GM12878 (cell line): ENCODE measurements at regions not wholly inside any gene's neighbourhood (a gene's known extent, or its start where the extent isn't known, plus 50 kb on each side); places are given as distances from the start of the nearest gene placed in this dataset.

Experiments used
- ATAC-seq: fragments of 200-7000 bp; cut with Tn5 transposase; 3 replicates; pipeline ENCODE4 v1.9.1; 2020; ENCODE audit warnings: mild to moderate bottlenecking, moderate library complexity
- BruUV-seq: library from RNA; stranded (reverse); fragments of 400-500 nt; replicated peaks from 2 replicates; lab custom pipeline; 2021; lab: Mats Ljungman, UMichigan
- CTCF ChIA-PET: fragments of 300-600 bp; sonication (Branson Sonifier 250); formaldehyde crosslinking; extraction: SDS; loops from one replicate; lab custom pipeline; 2021; ENCODE audit warnings: inconsistent platforms; lab: Yijun Ruan, JAX
- POLR2A ChIA-PET: fragments of 350-600 bp; formaldehyde crosslinking; extraction: SDS; loops from one replicate; lab custom pipeline; 2021; ENCODE audit warnings: inconsistent platforms; lab: Charles Lee
- RAD21 ChIA-PET: fragments of 300-600 bp; sonication (Branson Sonifier 250); formaldehyde crosslinking; loops from one replicate; lab custom pipeline; 2023; ENCODE audit warnings: antibody characterized with exemption; ENCODE audit not compliant: unreplicated experiment; lab: Charles Lee
- SMC1A ChIA-PET: fragments of 300-600 bp; sonication (Branson Sonifier 250); formaldehyde crosslinking; loops from one replicate; lab custom pipeline; 2023; ENCODE audit not compliant: unreplicated experiment, uncharacterized antibody; lab: Charles Lee
- DNase-seq: peaks from one replicate; pipeline ENCODE4 v3.0.0-alpha.2; 2011; ENCODE audit warnings: low read depth, low spot score
- FAIRE-seq: peaks from 3 replicates; lab custom pipeline; 2011; peaks lifted over from hg19 to GRCh38; lab: Jason Lieb, UNC
- H2AFZ ChIP-seq: 2 replicates; pipeline ENCODE4 v1.6.0; 2011; ENCODE audit warnings: low read depth, low read length, control low read depth; ENCODE audit not compliant: control insufficient read depth
- H3K27ac ChIP-seq: 2 replicates; pipeline ENCODE4 v1.5.1; 2011; ENCODE audit warnings: control low read depth; ENCODE audit not compliant: control insufficient read depth, insufficient read depth
- H3K27me3 ChIP-seq, 2 experiments: replicated peaks in 1 of 2; 2 replicates each; pipeline versions ENCODE4 v1.6.0 to v1.6.1; 2011; ENCODE audit warnings: low read length in 1 of 2; ENCODE audit not compliant: control insufficient read depth in 2 of 2, insufficient read depth in 2 of 2
- H3K36me3 ChIP-seq, 2 experiments: 2 replicates each; pipeline ENCODE4 v1.5.1; 2011; ENCODE audit warnings: low read length in 1 of 2; ENCODE audit not compliant: control insufficient read depth in 2 of 2, insufficient read depth in 2 of 2
- H3K4me1 ChIP-seq: 2 replicates; pipeline ENCODE4 v1.6.1; 2011; ENCODE audit warnings: mild to moderate bottlenecking, low read length, moderate library complexity, mixed read lengths; ENCODE audit not compliant: control insufficient read depth, insufficient read depth
- H3K4me2 ChIP-seq: 2 replicates; pipeline ENCODE4 v1.6.0; 2011; ENCODE audit warnings: control low read depth; ENCODE audit not compliant: control insufficient read depth, insufficient read depth
- H3K4me3 ChIP-seq: fragments of 200-600 bp; sonication (generic); 2 replicates; pipeline ENCODE4 v1.5.1; 2016
- H3K79me2 ChIP-seq: 2 replicates; pipeline ENCODE4 v1.6.0; 2011; ENCODE audit warnings: low read length; ENCODE audit not compliant: control insufficient read depth, insufficient read depth
- H3K9ac ChIP-seq: 2 replicates; pipeline ENCODE4 v1.8.0; 2011; ENCODE audit warnings: low read length, control low read depth, mixed read lengths; ENCODE audit not compliant: control insufficient read depth, insufficient read depth
- H3K9me3 ChIP-seq: replicated peaks from 3 replicates; pipeline ENCODE4 v1.5.1; 2011; ENCODE audit warnings: mild to moderate bottlenecking, low read length; ENCODE audit not compliant: control insufficient read depth, insufficient read depth
- H4K20me1 ChIP-seq: 2 replicates; pipeline ENCODE4 v1.6.0; 2011; ENCODE audit not compliant: control insufficient read depth, insufficient read depth
- ETV6 ChIP-seq, 2 experiments: fragments of 450-650 bp in 1 of 2; IDR thresholded peaks in 1 of 2; conservative IDR thresholded peaks in 1 of 2; 2 replicates each; pipeline ENCODE4 v1.6.1; 2014; ENCODE audit warnings: antibody characterized with exemption in 1 of 2, borderline replicate concordance in 1 of 2, low read depth in 1 of 2, mild to moderate bottlenecking in 1 of 2, moderate library complexity in 1 of 2
- IRF4 ChIP-seq: IDR thresholded peaks from 2 replicates; pipeline ENCODE4 v1.6.1; 2011; ENCODE audit warnings: low read depth, low read length
- JUNB ChIP-seq: IDR thresholded peaks from 2 replicates; pipeline ENCODE4 v1.6.1; 2016; ENCODE audit warnings: antibody characterized with exemption, mild to moderate bottlenecking
- MYB ChIP-seq: fragments of 150-350 bp; IDR thresholded peaks from 2 replicates; pipeline ENCODE4 v1.6.1; 2014; ENCODE audit warnings: mild to moderate bottlenecking, low read depth, low read length, borderline replicate concordance
- PML ChIP-seq: IDR thresholded peaks from 2 replicates; pipeline ENCODE4 v1.6.1; 2012; ENCODE audit warnings: low read length, inconsistent platforms
- POLR2AphosphoS2 ChIP-seq: IDR thresholded peaks from 2 replicates; pipeline ENCODE4 v1.6.1; 2011; ENCODE audit warnings: low read depth, mild to moderate bottlenecking, low read length, improper control_type of control experiment, moderate library complexity
- RAD51 ChIP-seq: fragments of 450-650 bp; IDR thresholded peaks from 2 replicates; pipeline ENCODE4 v1.6.1; 2016; ENCODE audit warnings: moderate library complexity, mild to moderate bottlenecking, inconsistent platforms
- RUNX3 ChIP-seq: IDR thresholded peaks from 2 replicates; pipeline ENCODE4 v1.6.1; 2012; ENCODE audit warnings: low read length, inconsistent platforms
- SMAD5 ChIP-seq: IDR thresholded peaks from 2 replicates; pipeline ENCODE4 v1.6.1; 2016; ENCODE audit warnings: antibody characterized with exemption, low read depth
- SMC3 ChIP-seq: IDR thresholded peaks from 2 replicates; pipeline ENCODE4 v1.6.1; 2011; ENCODE audit warnings: low read length, improper control_type of control experiment, borderline replicate concordance
- SRF ChIP-seq, 2 experiments: IDR thresholded peaks; 2 replicates each; pipeline ENCODE4 v1.6.1; 2011; ENCODE audit warnings: low read depth in 2 of 2, low read length in 2 of 2, mild to moderate bottlenecking in 1 of 2, moderate library complexity in 1 of 2
- STAT3 ChIP-seq: IDR thresholded peaks from 2 replicates; pipeline ENCODE4 v1.6.1; 2011; ENCODE audit warnings: low read depth, low read length, improper control_type of control experiment
- TCF7 ChIP-seq: IDR thresholded peaks from 2 replicates; pipeline ENCODE4 v1.6.1; 2014; ENCODE audit warnings: antibody characterized with exemption, borderline replicate concordance
- WRNIP1 ChIP-seq: IDR thresholded peaks from 2 replicates; pipeline ENCODE4 v1.6.1; 2011; ENCODE audit warnings: low read depth, low read length, improper control_type of control experiment, borderline replicate concordance
- ZSCAN29 ChIP-seq: fragments of 450-650 bp; IDR thresholded peaks from 2 replicates; pipeline ENCODE4 v1.6.1; 2017; ENCODE audit warnings: mild to moderate bottlenecking, moderate library complexity
- WGBS: methylation state at CpG from one replicate; pipeline ENCODE4 v1.1.6; 2016; ENCODE audit warnings: low lambda C conversion rate; ENCODE audit not compliant: insufficient replicate concordance, insufficient coverage; ENCODE audit errors: missing lambda C conversion rate; 5-methylcytosine and 5-hydroxymethylcytosine counted together
- in situ Hi-C: fragments of 300-500 bp; cut with MboI; formaldehyde crosslinking; loops from 9 replicates; pipeline ENCODE4 v1.14.3; 2018; ENCODE audit warnings: mixed read lengths
- intact Hi-C: fragments of 100-400 bp; cut with micrococcal nuclease; formaldehyde crosslinking; loops from one replicate; pipeline ENCODE4 v1.14.2; 2022; ENCODE audit not compliant: unreplicated experiment
- TF ChIP-seq, protein P1 (sequence below): fragments of 450-650 bp; conservative IDR thresholded peaks from 2 replicates; pipeline ENCODE4 v1.6.1; 2017; ENCODE audit warnings: mild to moderate bottlenecking, moderate library complexity
- TF ChIP-seq, protein P2 (sequence below): IDR thresholded peaks from 2 replicates; pipeline ENCODE4 v1.6.1; 2012; ENCODE audit warnings: low read depth, low read length, improper control_type of control experiment

DNA sequence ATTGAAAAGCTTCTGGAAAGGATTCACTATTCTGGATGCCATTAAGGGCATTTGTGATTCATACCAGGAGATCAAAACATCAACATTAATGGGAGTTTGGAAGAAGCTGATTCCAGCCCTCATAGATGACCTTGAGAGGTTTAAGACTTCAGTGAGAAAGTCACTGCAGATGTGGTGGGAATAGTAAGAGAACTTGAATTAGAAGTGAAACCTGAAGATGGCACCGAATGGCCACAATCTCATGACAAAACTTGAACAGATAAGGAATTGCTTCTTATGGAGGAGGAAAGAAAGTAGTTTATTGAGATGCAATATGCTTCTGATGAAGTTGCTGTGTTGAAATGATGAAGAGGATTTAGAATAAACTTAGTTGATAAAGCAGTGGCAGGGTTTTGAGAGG lies 254.6 kb upstream of the SLC24A2 start:
- WGBS = 39% methylated on average over 1 of the region's 1 CpG
- peak overlapping the region; percentile 30; the same call in 1 of the 2 replicates for H3K4me3 ChIP-seq
- POLR2A ChIA-PET = no interaction called here
- H3K27me3 ChIP-seq = no peaks in the 10 kb centered on the region
- CTCF ChIA-PET = no interaction called here
- in situ Hi-C loops (no loop called here), intact Hi-C loops (loop anchor here (2.0 to 5.0 kb wide), 2 partner anchors 45 to 116 kb away; no protein-coding TSS in a partner anchor)
- H3K9ac ChIP-seq = no peak overlapping the region
- DNase-seq (no peak), FAIRE-seq (no peak), ATAC-seq (peak; percentile 47)
- SMC1A ChIA-PET = interaction anchor here (1.2 to 1.3 kb wide), 2 partner anchors 43 to 312 kb away, joined by 3 to 7 read pairs; no protein-coding TSS in a partner anchor
- peak overlapping the region; percentile 67 for H3K4me2 ChIP-seq
- peak overlapping the region; percentile 66 for H2AFZ ChIP-seq
- BruUV-seq = no TSS peak
- H3K9me3 ChIP-seq = no peaks in the 10 kb centered on the region
- no peak for TF ChIP-seq ETV6 (conservative IDR thresholded peaks at IDR 0.05 in 1 of 2, IDR thresholded peaks at IDR 0.05 in 1 of 2; ENCODE audit: borderline replicate concordance in 1 of 2, low read depth in 1 of 2)
- no peak for TF ChIP-seq TCF7
- TF ChIP-seq MYB = no peak
- peak; percentile 88 for TF ChIP-seq IRF4
- no peaks in the 10 kb centered on the region for H4K20me1 ChIP-seq
- peaks cover 4% of the 10 kb centered on the region; the same call in 1 of the 2 replicates for H3K4me1 ChIP-seq
- H3K36me3 ChIP-seq = no peaks in the 10 kb centered on the region
- no peak overlapping the region for H3K27ac ChIP-seq
- H3K79me2 ChIP-seq = no peaks in the 10 kb centered on the region
- RAD21 ChIA-PET = no interaction called here

DNA sequence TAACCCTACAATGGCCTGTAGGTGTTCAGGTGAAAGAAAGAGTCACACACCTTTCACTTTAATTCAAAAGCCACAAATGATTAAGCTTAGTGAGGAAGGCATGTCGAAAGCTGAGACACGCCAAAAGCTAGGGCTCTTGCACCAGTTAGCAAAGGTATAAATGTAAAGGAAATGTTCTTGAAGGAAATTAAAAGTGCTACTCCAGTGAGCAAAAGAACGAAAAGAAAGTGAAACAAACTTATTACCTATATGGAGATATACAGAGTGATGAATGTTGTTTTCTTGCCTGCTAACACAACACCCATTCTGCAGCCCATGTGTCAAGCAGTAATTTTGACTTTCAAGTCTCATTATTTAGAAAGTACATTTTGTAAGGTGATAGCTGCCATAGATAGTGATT lies 254.2 kb upstream of the SLC24A2 start:
- peak; percentile 47 for FAIRE-seq
- H2AFZ ChIP-seq = peak overlapping the region; percentile 66
- ChIA-PET POLR2A (no interaction called here), RAD21 (no interaction called here), CTCF (no interaction called here), SMC1A (interaction anchor here (1.2 to 1.3 kb wide), 2 partner anchors 43 to 312 kb away, joined by 3 to 7 read pairs; no protein-coding TSS in a partner anchor)
- DNase-seq = no peak
- H3K9ac ChIP-seq = no peak overlapping the region
- H3K4me1 ChIP-seq = peaks cover 4% of the 10 kb centered on the region; the same call in 1 of the 2 replicates
- H3K79me2 ChIP-seq = no peaks in the 10 kb centered on the region
- 0% methylated on average over 3 of the region's 3 CpGs for WGBS
- ATAC-seq = peak; percentile 80
- no peak overlapping the region for H3K27ac ChIP-seq
- in situ Hi-C loops = no loop called here
- no peaks in the 10 kb centered on the region for H3K9me3 ChIP-seq
- BruUV-seq = no TSS peak
- H3K36me3 ChIP-seq = no peaks in the 10 kb centered on the region
- peak overlapping the region; percentile 30; the same call in 1 of the 2 replicates for H3K4me3 ChIP-seq
- H3K27me3 ChIP-seq = no peaks in the 10 kb centered on the region
- no peaks in the 10 kb centered on the region for H4K20me1 ChIP-seq
- peak overlapping the region; percentile 67 for H3K4me2 ChIP-seq
- intact Hi-C loops = loop anchor here (2.0 to 5.0 kb wide), 2 partner anchors 44 to 116 kb away; no protein-coding TSS in a partner anchor
- TF ChIP-seq POLR2AphosphoS2 (no peak), JUNB (no peak), RAD51 (no peak), STAT3 (no peak), WRNIP1 (no peak), SRF (IDR thresholded peaks at IDR 0.05; ENCODE audit: low read depth in 2 of 2, low read length in 2 of 2) (no peak), PML (no peak), SMAD5 (no peak), ZSCAN29 (no peak), RUNX3 (no peak), SMC3 (no peak)
- TF ChIP-seq, protein P1, sequence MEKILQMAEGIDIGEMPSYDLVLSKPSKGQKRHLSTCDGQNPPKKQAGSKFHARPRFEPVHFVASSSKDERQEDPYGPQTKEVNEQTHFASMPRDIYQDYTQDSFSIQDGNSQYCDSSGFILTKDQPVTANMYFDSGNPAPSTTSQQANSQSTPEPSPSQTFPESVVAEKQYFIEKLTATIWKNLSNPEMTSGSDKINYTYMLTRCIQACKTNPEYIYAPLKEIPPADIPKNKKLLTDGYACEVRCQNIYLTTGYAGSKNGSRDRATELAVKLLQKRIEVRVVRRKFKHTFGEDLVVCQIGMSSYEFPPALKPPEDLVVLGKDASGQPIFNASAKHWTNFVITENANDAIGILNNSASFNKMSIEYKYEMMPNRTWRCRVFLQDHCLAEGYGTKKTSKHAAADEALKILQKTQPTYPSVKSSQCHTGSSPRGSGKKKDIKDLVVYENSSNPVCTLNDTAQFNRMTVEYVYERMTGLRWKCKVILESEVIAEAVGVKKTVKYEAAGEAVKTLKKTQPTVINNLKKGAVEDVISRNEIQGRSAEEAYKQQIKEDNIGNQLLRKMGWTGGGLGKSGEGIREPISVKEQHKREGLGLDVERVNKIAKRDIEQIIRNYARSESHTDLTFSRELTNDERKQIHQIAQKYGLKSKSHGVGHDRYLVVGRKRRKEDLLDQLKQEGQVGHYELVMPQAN = no peak
- TF ChIP-seq, protein P2, sequence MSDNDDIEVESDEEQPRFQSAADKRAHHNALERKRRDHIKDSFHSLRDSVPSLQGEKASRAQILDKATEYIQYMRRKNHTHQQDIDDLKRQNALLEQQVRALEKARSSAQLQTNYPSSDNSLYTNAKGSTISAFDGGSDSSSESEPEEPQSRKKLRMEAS = no peak
